WTC11 (cell line): ENCODE measurements at regions not wholly inside any gene's neighbourhood (a gene's known extent, or its start where the extent isn't known, plus 50 kb on each side); places are given as distances from the start of the nearest gene placed in this dataset.

Experiments used
- ATAC-seq: fragments of 200-7000 bp; cut with Tn5 transposase; 2 replicates; pipeline ENCODE4 v1.10.0; 2021; ENCODE audit warnings: mild to moderate bottlenecking, moderate library complexity
- CTCF ChIA-PET: fragments of 300-600 bp; sonication (Branson Sonifier 250); formaldehyde crosslinking; loops from one replicate; lab custom pipeline; 2021; ENCODE audit warnings: antibody characterized with exemption; lab: Charles Lee
- POLR2A ChIA-PET: fragments of 350-600 bp; sonication (Branson Sonifier 250); formaldehyde crosslinking; loops from one replicate; lab custom pipeline; 2021; ENCODE audit warnings: antibody characterized with exemption; lab: Charles Lee
- DNase-seq: peaks from one replicate; pipeline ENCODE4 v3.0.0; 2021; ENCODE audit warnings: low spot score
- H3K27ac Mint-ChIP-seq: 2 replicates; pipeline ENCODE4 v1.8.0; 2021; ENCODE audit warnings: mixed read lengths
- H3K27me3 Mint-ChIP-seq: 2 replicates; pipeline ENCODE4 v1.8.0; 2021; ENCODE audit warnings: low read depth, mild to moderate bottlenecking, moderate library complexity, mixed read lengths
- H3K36me3 Mint-ChIP-seq: 2 replicates; pipeline ENCODE4 v1.8.0; 2021; ENCODE audit warnings: mixed read lengths
- H3K4me1 Mint-ChIP-seq: 2 replicates; pipeline ENCODE4 v1.8.0; 2022; ENCODE audit warnings: mixed read lengths
- H3K4me3 Mint-ChIP-seq: 2 replicates; pipeline ENCODE4 v1.8.0; 2021; ENCODE audit warnings: mild to moderate bottlenecking, moderate library complexity, mixed read lengths
- H3K9me3 Mint-ChIP-seq: 2 replicates; pipeline ENCODE4 v1.8.0; 2021; ENCODE audit warnings: mixed read lengths
- CREB1 ChIP-seq: sonication (generic); formaldehyde crosslinking; IDR thresholded peaks from 2 replicates; pipeline ENCODE4 v1.8.0; 2023; ENCODE audit warnings: mild to moderate bottlenecking, missing genetic modification reagents
- E2F1 ChIP-seq: sonication (generic); formaldehyde crosslinking; IDR thresholded peaks from 2 replicates; pipeline ENCODE4 v1.8.0; 2022; ENCODE audit warnings: mild to moderate bottlenecking, missing genetic modification reagents
- E2F5 ChIP-seq: sonication (generic); formaldehyde crosslinking; IDR thresholded peaks from 2 replicates; pipeline ENCODE4 v1.8.1; 2022; ENCODE audit warnings: mild to moderate bottlenecking, moderate library complexity, missing genetic modification reagents
- ESRRA ChIP-seq: sonication (generic); formaldehyde crosslinking; IDR thresholded peaks from 2 replicates; pipeline ENCODE4 v1.8.1; 2022; ENCODE audit warnings: mild to moderate bottlenecking, missing genetic modification reagents, borderline replicate concordance
- ETV6 ChIP-seq: sonication (generic); formaldehyde crosslinking; IDR thresholded peaks from 2 replicates; pipeline ENCODE4 v1.8.1; 2022; ENCODE audit warnings: mild to moderate bottlenecking, missing genetic modification reagents
- FOXJ3 ChIP-seq: sonication (generic); formaldehyde crosslinking; IDR thresholded peaks from 2 replicates; pipeline ENCODE4 v1.9.0; 2021; ENCODE audit warnings: missing genetic modification reagents, mild to moderate bottlenecking, borderline replicate concordance
- FOXK1 ChIP-seq: sonication (generic); formaldehyde crosslinking; IDR thresholded peaks from 2 replicates; pipeline ENCODE4 v1.8.0; 2022; ENCODE audit warnings: mild to moderate bottlenecking, moderate library complexity, missing genetic modification reagents
- FOXP1 ChIP-seq: sonication (generic); formaldehyde crosslinking; IDR thresholded peaks from 2 replicates; pipeline ENCODE4 v1.8.0; 2022; ENCODE audit warnings: missing genetic modification reagents, mild to moderate bottlenecking, moderate library complexity, borderline replicate concordance
- GRHL2 ChIP-seq: fragments of 250-450 bp; sonication (Bioruptor Pico); IDR thresholded peaks from 2 replicates; pipeline ENCODE4 v1.8.0; 2022; ENCODE audit warnings: mild to moderate bottlenecking, moderate library complexity; ENCODE audit not compliant: insufficient replicate concordance, severe bottlenecking
- GTF2I ChIP-seq: fragments of 250-450 bp; sonication (Bioruptor Pico); conservative IDR thresholded peaks from 2 replicates; pipeline ENCODE4 v1.4.0; 2021; ENCODE audit warnings: mild to moderate bottlenecking
- HMGXB4 ChIP-seq: sonication (generic); formaldehyde crosslinking; IDR thresholded peaks from 2 replicates; pipeline ENCODE4 v1.8.1; 2023; ENCODE audit warnings: mild to moderate bottlenecking, moderate library complexity, missing genetic modification reagents
- IRF1 ChIP-seq: sonication (generic); formaldehyde crosslinking; IDR thresholded peaks from 2 replicates; pipeline ENCODE4 v1.8.0; 2023; ENCODE audit warnings: missing genetic modification reagents
- MAX ChIP-seq: sonication (generic); formaldehyde crosslinking; IDR thresholded peaks from 2 replicates; pipeline ENCODE4 v1.8.0; 2022; ENCODE audit warnings: mild to moderate bottlenecking, missing genetic modification reagents
- MLX ChIP-seq: sonication (generic); formaldehyde crosslinking; IDR thresholded peaks from 2 replicates; pipeline ENCODE4 v1.8.1; 2023; ENCODE audit warnings: mild to moderate bottlenecking, missing genetic modification reagents, moderate library complexity
- NR1H2 ChIP-seq: sonication (generic); formaldehyde crosslinking; IDR thresholded peaks from 2 replicates; pipeline ENCODE4 v1.9.0; 2021; ENCODE audit warnings: mild to moderate bottlenecking, moderate library complexity, missing genetic modification reagents
- PRRX2 ChIP-seq: fragments of 250-450 bp; sonication (Bioruptor Pico); IDR thresholded peaks from 2 replicates; pipeline ENCODE4 v1.8.0; 2021; ENCODE audit warnings: mild to moderate bottlenecking
- SP1 ChIP-seq: sonication (generic); formaldehyde crosslinking; conservative IDR thresholded peaks from 2 replicates; pipeline ENCODE4 v1.8.1; 2022; ENCODE audit warnings: missing genetic modification reagents
- TEAD4 ChIP-seq: sonication (generic); formaldehyde crosslinking; IDR thresholded peaks from 2 replicates; pipeline ENCODE4 v1.8.0; 2022; ENCODE audit warnings: mild to moderate bottlenecking, missing genetic modification reagents
- TP53 ChIP-seq: sonication (generic); formaldehyde crosslinking; IDR thresholded peaks from 2 replicates; pipeline ENCODE4 v1.8.1; 2023; ENCODE audit warnings: mild to moderate bottlenecking, missing genetic modification reagents
- ZMAT4 ChIP-seq: fragments of 250-450 bp; sonication (Bioruptor Pico); IDR thresholded peaks from 2 replicates; pipeline ENCODE4 v1.9.0; 2021; ENCODE audit warnings: mild to moderate bottlenecking
- ZNF281 ChIP-seq: sonication (generic); formaldehyde crosslinking; IDR thresholded peaks from 2 replicates; pipeline ENCODE4 v1.8.0; 2023; ENCODE audit warnings: mild to moderate bottlenecking, missing genetic modification reagents
- ZNF423 ChIP-seq: fragments of 250-450 bp; sonication (Bioruptor Pico); IDR thresholded peaks from 2 replicates; pipeline ENCODE4 v2.1.2; 2022; ENCODE audit warnings: mild to moderate bottlenecking, moderate library complexity
- ZNF532 ChIP-seq: fragments of 250-450 bp; sonication (Bioruptor Pico); IDR thresholded peaks from 2 replicates; pipeline ENCODE4 v1.9.0; 2021; ENCODE audit warnings: mild to moderate bottlenecking, borderline replicate concordance

GRCh38 chr13:103403148-103403740 is 337.0 kb upstream of the SLC10A2 start (continued):
- no peak for TF ChIP-seq ZNF281 (CRISPR knock-in tag)
- no peak for TF ChIP-seq ZMAT4
- TF ChIP-seq E2F5 (CRISPR knock-in tag): no peak
- TF ChIP-seq, all 79 proteins: peak for 0

GRCh38 chr13:103395139-103395538 is 328.9 kb upstream of the SLC10A2 start:
- TF ChIP-seq IRF1 (CRISPR knock-in tag) (no peak), FOXJ3 (CRISPR knock-in tag) (no peak), ZNF423 (CRISPR knock-in tag) (no peak), TEAD4 (no peak), NR1H2 (no peak), FOXP1 (no peak), MLX (CRISPR knock-in tag) (no peak), CREB1 (no peak), PRRX2 (CRISPR knock-in tag) (no peak), GRHL2 (no peak), SP1 (no peak), FOXK1 (CRISPR knock-in tag) (no peak), TP53 (CRISPR knock-in tag) (no peak), GTF2I (CRISPR knock-in tag) (no peak), ETV6 (no peak), HMGXB4 (CRISPR knock-in tag) (no peak), E2F1 (CRISPR knock-in tag) (no peak), ZNF532 (CRISPR knock-in tag) (no peak), ESRRA (CRISPR knock-in tag) (no peak), MAX (CRISPR knock-in tag) (no peak)
- no peaks in the 10 kb centered on the region for H3K27me3 Mint-ChIP-seq
- no peak for ATAC-seq
- no peak overlapping the region for H3K27ac Mint-ChIP-seq
- ChIA-PET CTCF (no interaction called here), POLR2A (no interaction called here)
- H3K36me3 Mint-ChIP-seq: peaks cover 17% of the 10 kb centered on the region
- no peak for DNase-seq
- H3K9me3 Mint-ChIP-seq: peaks cover 19% of the 10 kb centered on the region
- no peak overlapping the region for H3K4me3 Mint-ChIP-seq
- H3K4me1 Mint-ChIP-seq: peaks cover 7% of the 10 kb centered on the region
